GM12865 (cell line): ENCODE measurements at regions not wholly inside any gene's neighbourhood (a gene's known extent, or its start where the extent isn't known, plus 50 kb on each side); places are given as distances from the start of the nearest gene placed in this dataset.
"Not testable (repeated sequence)": the region's sequence is repeated elsewhere in the genome, so short reads cannot be mapped to it uniquely, and the experiment has no call there.

Source experiments
- DNase-seq: peaks from one replicate; pipeline ENCODE4 v3.0.0; 2010; ENCODE audit warnings: low read depth
- H3K4me3 ChIP-seq: 2 replicates; pipeline ENCODE4 v1.5.1; 2011; ENCODE audit warnings: mild to moderate bottlenecking, low read depth, low read length, control low read depth
- CTCF ChIP-seq: IDR thresholded peaks from 2 replicates; pipeline ENCODE4 v1.5.1; 2011; ENCODE audit warnings: low read length, control low read depth, low read depth, inconsistent platforms; ENCODE audit not compliant: insufficient read depth; ENCODE audit errors: missing control alignments

GRCh38 chr10:61818251-61818650 is 83.2 kb upstream of the ARID5B start:
- not testable (repeated sequence) for DNase-seq, H3K4me3 ChIP-seq

- DNase-seq, result no peak
- H3K4me3 ChIP-seq, result no peak overlapping the region
These were observed 82.3 kb upstream of the ARID5B start for GRCh38 chr10:61819208-61819607.

GRCh38 chr10:61821153-61821552 is 80.3 kb upstream of the ARID5B start:
- H3K4me3 ChIP-seq, result no peak overlapping the region
- TF ChIP-seq CTCF, result no peak
- DNase-seq, result no peak

More at GRCh38 chr10:61819208-61819607, 82.3 kb upstream of the ARID5B start:
- no peak for TF ChIP-seq CTCF

- H3K4me3 ChIP-seq, result no peak overlapping the region
- no peak for TF ChIP-seq CTCF
- DNase-seq, result no peak
These were observed 79.8 kb upstream of the ARID5B start for GRCh38 chr10:61821693-61822092.

GRCh38 chr10:61822096-61822495 is 79.4 kb upstream of the ARID5B start:
- H3K4me3 ChIP-seq, result no peak overlapping the region
- no peak for DNase-seq
- TF ChIP-seq CTCF, result no peak

- DNase-seq, result no peak
- H3K4me3 ChIP-seq, result no peak overlapping the region
- TF ChIP-seq CTCF, result no peak
These were observed 78.7 kb upstream of the ARID5B start for GRCh38 chr10:61822781-61823230.

- TF ChIP-seq CTCF, result no peak
These were observed 76.5 kb upstream of the ARID5B start for GRCh38 chr10:61825001-61825400.

GRCh38 chr10:61825628-61826027 is 75.9 kb upstream of the ARID5B start:
- no peak for TF ChIP-seq CTCF
- H3K4me3 ChIP-seq, result no peak overlapping the region
- DNase-seq, result no peak

More at GRCh38 chr10:61825001-61825400, 76.5 kb upstream of the ARID5B start:
- H3K4me3 ChIP-seq, result no peak overlapping the region
- no peak for DNase-seq
